ENCODE measurements at regions not wholly inside any gene's neighbourhood (a gene's known extent, or its start where the extent isn't known, plus 50 kb on each side); places are given as distances from the start of the nearest gene placed in this dataset.

DNA sequence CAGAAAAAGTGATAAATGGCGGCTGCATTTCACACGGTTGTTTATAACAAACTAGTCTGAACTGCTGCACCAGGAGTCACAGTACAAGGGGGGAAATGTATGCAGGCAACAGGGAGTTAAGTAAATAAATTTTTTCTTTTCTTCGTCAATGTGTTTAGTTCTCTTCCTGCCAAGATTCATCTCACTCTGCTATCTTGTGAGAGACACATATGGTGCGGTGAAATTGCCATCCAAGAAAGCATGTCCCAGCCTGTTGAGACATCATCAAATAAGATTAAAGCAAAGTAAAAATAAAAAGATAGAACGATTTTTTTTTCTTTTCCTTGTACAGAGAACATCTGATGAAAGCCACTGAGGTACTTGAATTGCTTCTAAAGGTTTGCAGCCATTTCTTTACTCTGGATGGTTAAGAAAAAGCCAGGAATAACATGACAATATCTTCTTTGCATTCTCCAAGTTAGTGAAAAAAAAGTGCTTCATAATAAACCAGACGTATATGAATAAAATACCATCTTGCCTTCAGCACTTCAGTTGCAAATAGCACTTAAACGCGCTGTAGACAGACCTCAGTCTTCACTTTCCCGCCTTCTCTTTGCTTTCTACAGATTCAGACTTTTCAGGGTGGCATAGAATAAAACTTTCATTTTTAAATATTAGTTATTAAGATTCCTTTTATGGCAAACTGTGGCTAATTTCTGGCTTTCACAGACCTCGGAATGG lies 506.2 kb upstream of the ZFHX3 start:
- H2BK15ac ChIP-seq (ENCODE audit: low read length), result no peak overlapping the region

More for the DNA sequence above, 506.2 kb upstream of the ZFHX3 start:
- Histone ChIP-seq H4K8ac (ENCODE audit: extremely low read depth, insufficient read depth, low read length) (no peak overlapping the region), H4K5ac (ENCODE audit: insufficient read length, low read depth, low read length) (no peak overlapping the region), H3K4ac (replicated peaks; ENCODE audit: insufficient read length, low read depth, low read length) (no peak overlapping the region), H3K4me1 (replicated peaks in 1 of 4; ENCODE audit: control insufficient read depth in 3 of 4, insufficient read depth in 4 of 4, low read length in 3 of 4) (peaks cover 0 to 4% (median 1%) of the 10 kb centered on the region in 4 experiments; a peak in 3 of 7 replicates), H3K27me3 (replicated peaks in 1 of 4; ENCODE audit: control insufficient read depth in 3 of 4, extremely low read depth in 1 of 4, insufficient read depth in 3 of 4, low read length in 3 of 4) (no peaks in the 10 kb centered on the region), H3K23me2 (ENCODE audit: low read depth, low read length) (no peaks in the 10 kb centered on the region), H3K4me3 (ENCODE audit: extremely low read depth in 1 of 4, insufficient read depth in 2 of 4, low read depth in 3 of 4, low read length in 4 of 4) (no peak overlapping the region), H2AK5ac (ENCODE audit: low read depth, low read length) (no peak overlapping the region), H2BK5ac (ENCODE audit: low read depth, low read length) (no peak overlapping the region), H3K4me2 (ENCODE audit: insufficient read depth in 1 of 2, low read depth in 2 of 2, low read length in 2 of 2) (no peak overlapping the region), H3K18ac (ENCODE audit: extremely low read depth, low read length) (no peak overlapping the region), H3K23ac (ENCODE audit: insufficient read length) (no peak overlapping the region), H3K9me3 (ENCODE audit: insufficient read depth in 2 of 2, low read depth in 1 of 2, low read length in 1 of 2) (no peaks in the 10 kb centered on the region), H3K79me2 (ENCODE audit: control insufficient read depth in 1 of 2, insufficient read depth in 2 of 2, low read length in 2 of 2) (no peaks in the 10 kb centered on the region), H4K91ac (replicated peaks; ENCODE audit: insufficient read length, low read length) (no peak overlapping the region), H3K14ac (ENCODE audit: insufficient read length) (no peak overlapping the region), H3K56ac (replicated peaks; ENCODE audit: insufficient read length, low read depth, low read length) (no peak overlapping the region), H3K36me3 (ENCODE audit: control insufficient read depth in 2 of 4, insufficient read depth in 4 of 4, low read length in 3 of 4) (no peaks in the 10 kb centered on the region), H4K20me1 (replicated peaks in 1 of 2; ENCODE audit: control insufficient read depth in 1 of 2, insufficient read depth in 2 of 2, low read length in 2 of 2) (no peaks in the 10 kb centered on the region), H2BK20ac (ENCODE audit: low read length) (no peak overlapping the region), H3K9ac (replicated peaks in 1 of 4; ENCODE audit: extremely low read depth in 1 of 4, low read depth in 3 of 4, low read length in 3 of 4) (no peak overlapping the region), H3K27ac (ENCODE audit: low read depth, low read length) (no peak overlapping the region), H2BK12ac (ENCODE audit: low read depth, low read length) (no peak overlapping the region), H2BK120ac (replicated peaks; ENCODE audit: low read depth, low read length) (no peak overlapping the region), H2AFZ (ENCODE audit: low read length) (no peak overlapping the region), H3K79me1 (ENCODE audit: low read depth, low read length) (no peaks in the 10 kb centered on the region)
- WGBS, 2 experiments (ENCODE audit: extremely low coverage in 1 of 2, insufficient coverage in 1 of 2, insufficient read length in 1 of 2, insufficient replicate concordance in 2 of 2, low coverage in 1 of 2, low lambda C conversion rate in 2 of 2, missing lambda C conversion rate in 1 of 2), result 90% methylated on average over 10 of the region's 10 CpGs; no CpG with 5 or more reads in 1 of the 2 experiments
- DNase-seq (ENCODE audit: low read depth in 1 of 2, low spot score in 2 of 2) (no peak), FAIRE-seq (no peak)
- POLR2A ChIA-PET (ENCODE audit: partially characterized antibody), result no interaction called here
- CTCF ChIA-PET (ENCODE audit: partially characterized antibody), result interaction anchor here (1.2 kb wide), 1 partner anchor 29 kb away, joined by 3 read pairs; no protein-coding TSS in a partner anchor
- no peak for TF ChIP-seq GABPA (IDR thresholded peaks at IDR 0.05; ENCODE audit: borderline replicate concordance, insufficient read depth, low read length)

Measured in H1 (cell line).